Tibial nerve (tissue), 4 donors: ENCODE measurements at regions not wholly inside any gene's neighbourhood (a gene's known extent, or its start where the extent isn't known, plus 50 kb on each side); places are given as distances from the start of the nearest gene placed in this dataset.

ENCODE experiments used
- CTCF ChIP-seq, 5 experiments: fragments of 200-600 bp in 3 of 5; fragments of 450-650 bp in 2 of 5; sonication (generic) in 3 of 5; IDR thresholded peaks; one replicate each; pipeline ENCODE4 v1.5.1; 2016 to 2019; ENCODE audit warnings: antibody characterized with exemption in 5 of 5, mild to moderate bottlenecking in 3 of 5, moderate library complexity in 2 of 5
- EP300 ChIP-seq, 2 donors: sonication (generic); formaldehyde crosslinking; IDR thresholded peaks; one replicate each; pipeline ENCODE4 v1.6.1; 2017; ENCODE audit warnings: antibody characterized with exemption in 2 of 2, mild to moderate bottlenecking in 1 of 2
- POLR2A ChIP-seq, 2 donors: fragments of 450-650 bp; IDR thresholded peaks; one replicate each; pipeline ENCODE4 v1.6.1; 2017; ENCODE audit warnings: antibody characterized with exemption in 2 of 2, mild to moderate bottlenecking in 2 of 2, moderate library complexity in 2 of 2

GRCh38 chr7:50852901-50853300 is 70.2 kb upstream of the GRB10 start:
- no peak for TF ChIP-seq CTCF (IDR thresholded peaks at IDR 0.05)
- no peak for TF ChIP-seq EP300 (IDR thresholded peaks at IDR 0.05)
- TF ChIP-seq POLR2A (IDR thresholded peaks at IDR 0.05): no peak
